Breast epithelium (tissue), 3 donors: ENCODE measurements at regions not wholly inside any gene's neighbourhood (a gene's known extent, or its start where the extent isn't known, plus 50 kb on each side); places are given as distances from the start of the nearest gene placed in this dataset.

Experiments used
- POLR2A ChIP-seq: fragments of 450-650 bp; IDR thresholded peaks from one replicate; pipeline ENCODE4 v1.6.1; 2016; ENCODE audit warnings: antibody characterized with exemption, mild to moderate bottlenecking, moderate library complexity
- POLR2AphosphoS5 ChIP-seq, 3 donors: sonication (generic); formaldehyde crosslinking; IDR thresholded peaks; one replicate each; pipeline ENCODE4 v1.6.1; 2017; ENCODE audit warnings: antibody characterized with exemption in 3 of 3
- TF ChIP-seq, protein P1 (sequence below), 3 donors: fragments of 450-650 bp; IDR thresholded peaks; one replicate each; pipeline ENCODE4 v1.5.1; 2016 to 2017; ENCODE audit warnings: antibody characterized with exemption in 3 of 3, mild to moderate bottlenecking in 3 of 3, moderate library complexity in 3 of 3

DNA sequence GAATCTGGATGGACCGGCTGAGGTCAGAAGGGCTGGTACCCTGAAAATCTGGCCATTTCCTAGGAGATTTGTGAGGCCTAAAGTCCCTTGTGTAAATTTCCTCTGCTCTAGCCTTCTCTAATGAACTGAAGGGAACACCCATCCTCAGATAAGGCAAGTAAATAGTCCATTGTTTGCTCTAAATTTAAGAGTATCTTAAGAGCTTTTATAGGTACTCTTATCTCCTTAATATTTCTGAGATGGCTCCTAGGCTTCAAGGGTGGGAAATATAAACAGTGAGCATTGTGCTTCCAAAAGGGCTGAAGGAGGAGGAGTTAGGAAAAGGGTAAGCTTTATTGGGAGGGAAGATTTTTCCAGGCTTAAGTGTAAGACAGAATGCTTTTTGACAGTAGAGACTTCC lies 148.7 kb upstream of the EDNRB start:
- TF ChIP-seq, protein P1, sequence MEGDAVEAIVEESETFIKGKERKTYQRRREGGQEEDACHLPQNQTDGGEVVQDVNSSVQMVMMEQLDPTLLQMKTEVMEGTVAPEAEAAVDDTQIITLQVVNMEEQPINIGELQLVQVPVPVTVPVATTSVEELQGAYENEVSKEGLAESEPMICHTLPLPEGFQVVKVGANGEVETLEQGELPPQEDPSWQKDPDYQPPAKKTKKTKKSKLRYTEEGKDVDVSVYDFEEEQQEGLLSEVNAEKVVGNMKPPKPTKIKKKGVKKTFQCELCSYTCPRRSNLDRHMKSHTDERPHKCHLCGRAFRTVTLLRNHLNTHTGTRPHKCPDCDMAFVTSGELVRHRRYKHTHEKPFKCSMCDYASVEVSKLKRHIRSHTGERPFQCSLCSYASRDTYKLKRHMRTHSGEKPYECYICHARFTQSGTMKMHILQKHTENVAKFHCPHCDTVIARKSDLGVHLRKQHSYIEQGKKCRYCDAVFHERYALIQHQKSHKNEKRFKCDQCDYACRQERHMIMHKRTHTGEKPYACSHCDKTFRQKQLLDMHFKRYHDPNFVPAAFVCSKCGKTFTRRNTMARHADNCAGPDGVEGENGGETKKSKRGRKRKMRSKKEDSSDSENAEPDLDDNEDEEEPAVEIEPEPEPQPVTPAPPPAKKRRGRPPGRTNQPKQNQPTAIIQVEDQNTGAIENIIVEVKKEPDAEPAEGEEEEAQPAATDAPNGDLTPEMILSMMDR (IDR thresholded peaks at IDR 0.05): no peak
- TF ChIP-seq POLR2A (no peak), POLR2AphosphoS5 (IDR thresholded peaks at IDR 0.05) (no peak)
